T-helper 22 cell (primary cell): ENCODE measurements at regions not wholly inside any gene's neighbourhood (a gene's known extent, or its start where the extent isn't known, plus 50 kb on each side); places are given as distances from the start of the nearest gene placed in this dataset.

ENCODE experiments used
- DNase-seq: peaks from one replicate; pipeline ENCODE4 v3.0.0-alpha.2; 2020; ENCODE audit warnings: low read depth

- DNase-seq, result no peak
Measured at GRCh38 chr2:196442211-196442610, 197.3 kb upstream of the CCDC150 start.

GRCh38 chr2:196444442-196444841 lies 195.1 kb upstream of the CCDC150 start:
- no peak for DNase-seq

GRCh38 chr2:196445991-196446390 lies 193.5 kb upstream of the CCDC150 start:
- no peak for DNase-seq

GRCh38 chr2:196448407-196449079 lies 191.0 kb upstream of the CCDC150 start:
- no peak for DNase-seq

GRCh38 chr2:196449083-196449482 lies 190.4 kb upstream of the CCDC150 start:
- DNase-seq, result no peak

GRCh38 chr2:196452758-196453157 lies 186.8 kb upstream of the CCDC150 start:
- no peak for DNase-seq

GRCh38 chr2:196453613-196454047 lies 185.9 kb upstream of the CCDC150 start:
- no peak for DNase-seq

GRCh38 chr2:196454492-196454891 lies 185.0 kb upstream of the CCDC150 start:
- no peak for DNase-seq

GRCh38 chr2:196459539-196459938 lies 180.0 kb upstream of the CCDC150 start:
- no peak for DNase-seq

GRCh38 chr2:196463706-196464105 lies 175.8 kb upstream of the CCDC150 start:
- DNase-seq, result no peak

GRCh38 chr2:196464311-196464710 lies 175.2 kb upstream of the CCDC150 start:
- DNase-seq, result no peak

- no peak for DNase-seq
Measured at GRCh38 chr2:196466581-196466980, 172.9 kb upstream of the CCDC150 start.

- DNase-seq, result no peak
Measured at GRCh38 chr2:196468394-196468793, 171.1 kb upstream of the CCDC150 start.

GRCh38 chr2:196473617-196474016 lies 165.9 kb upstream of the CCDC150 start:
- no peak for DNase-seq

GRCh38 chr2:196475611-196476010 lies 163.9 kb upstream of the CCDC150 start:
- no peak for DNase-seq

- no peak for DNase-seq
Measured at GRCh38 chr2:196478588-196478987, 160.9 kb upstream of the CCDC150 start.

- DNase-seq, result no peak
Measured at GRCh38 chr2:196479350-196479749, 160.2 kb upstream of the CCDC150 start.

- DNase-seq, result no peak
Measured at GRCh38 chr2:196480653-196481323, 158.7 kb upstream of the CCDC150 start.

- DNase-seq, result no peak
Measured at GRCh38 chr2:196481324-196481697, 158.2 kb upstream of the CCDC150 start.

- DNase-seq, result no peak
Measured at GRCh38 chr2:196482119-196483065, 157.1 kb upstream of the CCDC150 start.

- DNase-seq, result no peak
Measured at GRCh38 chr2:196486146-196486545, 153.4 kb upstream of the CCDC150 start.

- no peak for DNase-seq
Measured at GRCh38 chr2:196487417-196487816, 152.1 kb upstream of the CCDC150 start.

- no peak for DNase-seq
Measured at GRCh38 chr2:196489371-196489770, 150.1 kb upstream of the CCDC150 start.
